ENCODE measurements at regions not wholly inside any gene's neighbourhood (a gene's known extent, or its start where the extent isn't known, plus 50 kb on each side); places are given as distances from the start of the nearest gene placed in this dataset.

DNA sequence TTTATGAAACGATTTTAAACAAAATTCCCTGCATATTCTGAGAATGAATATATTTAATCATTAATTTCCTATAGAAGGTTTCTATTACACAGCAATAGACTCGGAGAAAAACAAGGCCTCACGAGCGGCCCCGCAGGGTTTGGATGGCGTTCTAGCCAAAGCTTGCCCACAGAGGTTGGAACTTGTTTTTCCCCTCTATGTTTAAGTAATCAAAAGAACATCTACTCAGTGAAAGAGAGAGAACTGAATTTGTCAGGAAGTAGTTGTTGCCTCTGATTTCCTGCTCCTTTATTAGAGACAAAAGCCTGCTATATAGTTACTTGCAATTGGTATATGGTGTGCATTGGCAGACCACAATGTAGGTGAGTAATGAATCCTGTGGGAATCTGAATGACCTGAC lies 82.1 kb upstream of the HEY2 start:
- Histone ChIP-seq H3K4me2 (ENCODE audit: insufficient read depth in 1 of 2, low read depth in 2 of 2, low read length in 2 of 2) (no peak overlapping the region), H2AK5ac (ENCODE audit: low read depth, low read length) (no peak overlapping the region), H3K79me2 (ENCODE audit: control insufficient read depth in 1 of 2, insufficient read depth in 2 of 2, low read length in 2 of 2) (no peaks in the 10 kb centered on the region), H3K27me3 (replicated peaks in 1 of 4; ENCODE audit: control insufficient read depth in 3 of 4, extremely low read depth in 1 of 4, insufficient read depth in 3 of 4, low read length in 3 of 4) (no peaks in the 10 kb centered on the region), H2BK120ac (replicated peaks; ENCODE audit: low read depth, low read length) (no peak overlapping the region), H3K18ac (ENCODE audit: extremely low read depth, low read length) (no peak overlapping the region), H3K36me3 (ENCODE audit: control insufficient read depth in 2 of 4, insufficient read depth in 4 of 4, low read length in 3 of 4) (no peaks in the 10 kb centered on the region), H3K56ac (replicated peaks; ENCODE audit: insufficient read length, low read depth, low read length) (no peak overlapping the region), H3K4me1 (replicated peaks in 1 of 4; ENCODE audit: control insufficient read depth in 3 of 4, insufficient read depth in 4 of 4, low read length in 3 of 4) (peaks cover 0 to 9% (median 7%) of the 10 kb centered on the region in 4 experiments; a peak in 5 of 7 replicates), H4K91ac (replicated peaks; ENCODE audit: insufficient read length, low read length) (no peak overlapping the region), H2AFZ (ENCODE audit: low read length) (no peak overlapping the region), H3K14ac (ENCODE audit: insufficient read length) (no peak overlapping the region), H4K8ac (ENCODE audit: extremely low read depth, insufficient read depth, low read length) (no peak overlapping the region), H2BK12ac (ENCODE audit: low read depth, low read length) (no peak overlapping the region), H3K9me3 (ENCODE audit: insufficient read depth in 2 of 2, low read depth in 1 of 2, low read length in 1 of 2) (no peaks in the 10 kb centered on the region), H3K9ac (replicated peaks in 1 of 4; ENCODE audit: extremely low read depth in 1 of 4, low read depth in 3 of 4, low read length in 3 of 4) (no peak overlapping the region), H3K23me2 (ENCODE audit: low read depth, low read length) (no peaks in the 10 kb centered on the region), H3K23ac (ENCODE audit: insufficient read length) (no peak overlapping the region), H3K27ac (ENCODE audit: low read depth, low read length) (no peak overlapping the region), H2BK5ac (ENCODE audit: low read depth, low read length) (no peak overlapping the region), H2BK20ac (ENCODE audit: low read length) (no peak overlapping the region), H4K5ac (ENCODE audit: insufficient read length, low read depth, low read length) (no peak overlapping the region), H3K4ac (replicated peaks; ENCODE audit: insufficient read length, low read depth, low read length) (no peak overlapping the region), H3K4me3 (ENCODE audit: extremely low read depth in 1 of 4, insufficient read depth in 2 of 4, low read depth in 3 of 4, low read length in 4 of 4) (no peak overlapping the region), H3K79me1 (ENCODE audit: low read depth, low read length) (no peaks in the 10 kb centered on the region), H2BK15ac (ENCODE audit: low read length) (no peak overlapping the region), H4K20me1 (replicated peaks in 1 of 2; ENCODE audit: control insufficient read depth in 1 of 2, insufficient read depth in 2 of 2, low read length in 2 of 2) (no peaks in the 10 kb centered on the region)
- DNase-seq (ENCODE audit: low read depth in 1 of 2, low spot score in 2 of 2) (no peak), FAIRE-seq (no peak)
- 94% methylated on average over 6 of the region's 6 CpGs; no CpG with 5 or more reads in 1 of the 2 experiments for WGBS, 2 experiments (ENCODE audit: extremely low coverage in 1 of 2, insufficient coverage in 1 of 2, insufficient read length in 1 of 2, insufficient replicate concordance in 2 of 2, low coverage in 1 of 2, low lambda C conversion rate in 2 of 2, missing lambda C conversion rate in 1 of 2)
- CTCF ChIA-PET (ENCODE audit: partially characterized antibody) = no interaction called here
- POLR2A ChIA-PET (ENCODE audit: partially characterized antibody) = no interaction called here
- TF ChIP-seq CHD1 (IDR thresholded peaks at IDR 0.05; ENCODE audit: low read depth, low read length) = no peak
- TF ChIP-seq CHD2 (IDR thresholded peaks at IDR 0.05; ENCODE audit: low read length) = no peak
- no peak for TF ChIP-seq SIRT6 (IDR thresholded peaks at IDR 0.05; ENCODE audit: low read length)
- no peak for TF ChIP-seq KDM4A (IDR thresholded peaks at IDR 0.05; ENCODE audit: low read depth, low read length, severe bottlenecking)
- TF ChIP-seq EGR1 (IDR thresholded peaks at IDR 0.05; ENCODE audit: borderline replicate concordance, low read depth, low read length) = no peak
- no peak for TF ChIP-seq JUN (IDR thresholded peaks at IDR 0.05; ENCODE audit: low read depth, low read length)

All from H1 (cell line).